K562 (cell line): ENCODE measurements at regions not wholly inside any gene's neighbourhood (a gene's known extent, or its start where the extent isn't known, plus 50 kb on each side); places are given as distances from the start of the nearest gene placed in this dataset.

ENCODE experiments used
- ATF4 ChIP-seq: fragments of 450-650 bp; formaldehyde crosslinking; IDR thresholded peaks from 2 replicates; pipeline ENCODE4 v1.4.0; 2022; ENCODE audit warnings: mild to moderate bottlenecking, moderate library complexity
- ATF7 ChIP-seq: fragments of 450-650 bp; IDR thresholded peaks from 2 replicates; pipeline ENCODE4 v1.7.1; 2014; ENCODE audit warnings: mild to moderate bottlenecking, moderate library complexity
- CSDE1 ChIP-seq, 2 experiments: fragments of 450-650 bp; IDR thresholded peaks; 2 replicates each; pipeline ENCODE4 v1.6.1; 2016; ENCODE audit warnings: mild to moderate bottlenecking in 1 of 2
- DPF2 ChIP-seq: fragments of 450-650 bp; IDR thresholded peaks from 2 replicates; pipeline ENCODE4 v1.6.1; 2016
- FOXA1 ChIP-seq: fragments of 450-650 bp; IDR thresholded peaks from 2 replicates; pipeline ENCODE4 v1.6.1; 2016; ENCODE audit warnings: mild to moderate bottlenecking, borderline replicate concordance
- KLF1 ChIP-seq: fragments of 450-650 bp; IDR thresholded peaks from 2 replicates; pipeline ENCODE4 v1.6.1; 2016; ENCODE audit warnings: missing genetic modification characterization, missing compliant biosample characterization
- NEUROD1 ChIP-seq: fragments of 150-350 bp; IDR thresholded peaks from 2 replicates; pipeline ENCODE4 v1.6.1; 2014; ENCODE audit warnings: borderline replicate concordance, low read length, low read depth; ENCODE audit not compliant: partially characterized antibody
- TRIM24 ChIP-seq, 2 experiments: fragments of 450-650 bp; IDR thresholded peaks; 2 replicates each; pipeline ENCODE4 v1.6.1; 2016
- ZMIZ1 ChIP-seq, 2 experiments: fragments of 150-350 bp in 1 of 2; IDR thresholded peaks; 2 replicates each; pipeline ENCODE4 v1.6.1; 2012 to 2016; ENCODE audit warnings: low read depth in 2 of 2, low read length in 2 of 2, mild to moderate bottlenecking in 1 of 2, moderate library complexity in 1 of 2

- no peak for TF ChIP-seq ZMIZ1 (IDR thresholded peaks at IDR 0.05; ENCODE audit: low read depth in 2 of 2, low read length in 2 of 2)
- TF ChIP-seq DPF2 = no peak
- no peak for TF ChIP-seq FOXA1
- no peak for TF ChIP-seq ATF4 (CRISPR knock-in tag)
- TF ChIP-seq ATF7 = no peak
- no peak for TF ChIP-seq TRIM24 (IDR thresholded peaks at IDR 0.05)
- no peak for TF ChIP-seq KLF1
- TF ChIP-seq CSDE1 (IDR thresholded peaks at IDR 0.05) = no peak
- no peak for TF ChIP-seq NEUROD1
Measured at GRCh38 chrX:129116676-129117470, 406.4 kb downstream of the SMARCA1 start (continued).
